HG03520 (cell line): ENCODE measurements at regions not wholly inside any gene's neighbourhood (a gene's known extent, or its start where the extent isn't known, plus 50 kb on each side); places are given as distances from the start of the nearest gene placed in this dataset.

Source experiments
- ATAC-seq: cut with Tn5 transposase; IDR thresholded peaks from one replicate; pipeline ENCODE4 v1.9.1; 2021; ENCODE audit warnings: mild to moderate bottlenecking, moderate library complexity; ENCODE audit not compliant: unreplicated experiment

GRCh38 chr20:50297498-50298376, 107.1 kb downstream of the CEBPB start:
- ATAC-seq: no peak

- no peak for ATAC-seq
These were observed 108.1 kb downstream of the CEBPB start for GRCh38 chr20:50298554-50299324.

- ATAC-seq: no peak
These were observed 108.6 kb downstream of the CEBPB start for GRCh38 chr20:50299325-50299629.

GRCh38 chr20:50301165-50301564, 110.5 kb downstream of the CEBPB start:
- ATAC-seq: no peak

- ATAC-seq: no peak
These were observed 111.1 kb downstream of the CEBPB start for GRCh38 chr20:50301712-50302111.

- ATAC-seq: no peak
These were observed 111.9 kb downstream of the CEBPB start for GRCh38 chr20:50302341-50303057.

- no peak for ATAC-seq
These were observed 113.2 kb downstream of the CEBPB start for GRCh38 chr20:50303573-50304500.

GRCh38 chr20:50304501-50304856, 113.8 kb downstream of the CEBPB start:
- ATAC-seq: no peak

- ATAC-seq: no peak
These were observed 114.4 kb downstream of the CEBPB start for GRCh38 chr20:50304923-50305635.

GRCh38 chr20:50305636-50306477, 115.2 kb downstream of the CEBPB start:
- ATAC-seq: no peak

- no peak for ATAC-seq
These were observed 116.1 kb downstream of the CEBPB start for GRCh38 chr20:50306478-50307423.

- ATAC-seq: no peak
These were observed 117.5 kb downstream of the CEBPB start for GRCh38 chr20:50308166-50308512.

GRCh38 chr20:50308513-50309279, 118.1 kb downstream of the CEBPB start:
- no peak for ATAC-seq

GRCh38 chr20:50309280-50309763, 118.7 kb downstream of the CEBPB start:
- no peak for ATAC-seq

- ATAC-seq: no peak
These were observed 119.4 kb downstream of the CEBPB start for GRCh38 chr20:50309764-50310672.

- no peak for ATAC-seq
These were observed 120.0 kb downstream of the CEBPB start for GRCh38 chr20:50310673-50311051.
